Smooth muscle cell (in vitro differentiated cells): ENCODE measurements at regions not wholly inside any gene's neighbourhood (a gene's known extent, or its start where the extent isn't known, plus 50 kb on each side); places are given as distances from the start of the nearest gene placed in this dataset.

Experiments
- DNase-seq: peaks from one replicate; lab custom pipeline; 2025; ENCODE audit not compliant: unreplicated experiment; lab: John Stamatoyannopoulos, UW
- H2AFZ ChIP-seq: fragments of 200-600 bp; sonication (generic); 2 replicates; pipeline ENCODE4 v1.6.0; 2016; ENCODE audit warnings: antibody characterized with exemption, low read depth, mild to moderate bottlenecking
- H3F3A ChIP-seq: fragments of 200-600 bp; sonication (generic); 2 replicates; pipeline ENCODE4 v1.6.0; 2017; ENCODE audit warnings: antibody characterized with exemption, low read depth
- H3K27ac ChIP-seq: fragments of 200-600 bp; sonication (generic); 2 replicates; pipeline ENCODE4 v1.5.1; 2016; ENCODE audit warnings: low read depth, mild to moderate bottlenecking
- H3K27me3 ChIP-seq: fragments of 200-600 bp; sonication (generic); 2 replicates; pipeline ENCODE4 v1.6.1; 2016; ENCODE audit warnings: low read depth, mild to moderate bottlenecking
- H3K36me3 ChIP-seq: fragments of 200-600 bp; sonication (generic); 2 replicates; pipeline ENCODE4 v1.5.1; 2016; ENCODE audit warnings: low read depth
- H3K4me1 ChIP-seq: fragments of 200-600 bp; sonication (generic); 2 replicates; pipeline ENCODE4 v1.5.1; 2016; ENCODE audit warnings: low read depth
- H3K4me2 ChIP-seq: fragments of 200-600 bp; sonication (generic); 2 replicates; pipeline ENCODE4 v1.6.0; 2016; ENCODE audit warnings: mild to moderate bottlenecking
- H3K4me3 ChIP-seq: fragments of 200-600 bp; sonication (generic); 2 replicates; pipeline ENCODE4 v1.5.1; 2016; ENCODE audit warnings: mild to moderate bottlenecking
- H3K79me2 ChIP-seq: fragments of 200-600 bp; sonication (generic); 2 replicates; pipeline ENCODE4 v1.6.0; 2016; ENCODE audit warnings: low read depth, mild to moderate bottlenecking
- H3K9ac ChIP-seq: fragments of 200-600 bp; sonication (generic); 2 replicates; pipeline ENCODE4 v1.6.0; 2016; ENCODE audit warnings: low read depth
- H3K9me3 ChIP-seq: fragments of 200-600 bp; sonication (generic); replicated peaks from 2 replicates; pipeline ENCODE4 v1.5.1; 2016; ENCODE audit warnings: low read depth
- H4K20me1 ChIP-seq: fragments of 200-600 bp; sonication (generic); 2 replicates; pipeline ENCODE4 v1.6.0; 2016; ENCODE audit warnings: low read depth
- CTCF ChIP-seq: fragments of 200-600 bp; sonication (generic); IDR thresholded peaks from 2 replicates; pipeline ENCODE4 v1.5.1; 2017; ENCODE audit warnings: borderline replicate concordance, mild to moderate bottlenecking, antibody characterized with exemption; ENCODE audit not compliant: insufficient read depth, poor library complexity, severe bottlenecking
- WGBS: methylation state at CpG from one replicate; pipeline ENCODE4 v1.1.7; 2016; ENCODE audit warnings: low lambda C conversion rate; 5-methylcytosine and 5-hydroxymethylcytosine counted together

GRCh38 chr16:22618842-22619241 is 108.2 kb downstream of the NPIPB5 start:
- Histone ChIP-seq H3K27me3 (no peaks in the 10 kb centered on the region), H3K36me3 (no peaks in the 10 kb centered on the region), H4K20me1 (no peaks in the 10 kb centered on the region), H3K79me2 (no peaks in the 10 kb centered on the region), H3K27ac (no peak overlapping the region), H3K4me1 (no peaks in the 10 kb centered on the region), H2AFZ (no peak overlapping the region), H3K4me2 (no peak overlapping the region), H3F3A (no peaks in the 10 kb centered on the region), H3K9ac (no peak overlapping the region), H3K9me3 (no peaks in the 10 kb centered on the region), H3K4me3 (no peak overlapping the region)
- no peak for DNase-seq
- 88% methylated on average over 5 of the region's 5 CpGs for WGBS
- TF ChIP-seq CTCF = no peak

GRCh38 chr16:22621586-22622155 is 111.0 kb downstream of the NPIPB5 start:
- H4K20me1 ChIP-seq = no peaks in the 10 kb centered on the region
- no peak for DNase-seq
- no peak overlapping the region for H3K4me2 ChIP-seq
- no peaks in the 10 kb centered on the region for H3K4me1 ChIP-seq
- WGBS = 83% methylated on average over 7 of the region's 7 CpGs
- H3K9me3 ChIP-seq = no peaks in the 10 kb centered on the region
- no peak overlapping the region for H3K27ac ChIP-seq
- TF ChIP-seq CTCF = no peak
- no peaks in the 10 kb centered on the region for H3K36me3 ChIP-seq
- H3F3A ChIP-seq = no peaks in the 10 kb centered on the region
- peaks cover 10% of the 10 kb centered on the region for H3K27me3 ChIP-seq
- no peaks in the 10 kb centered on the region for H3K79me2 ChIP-seq
- H3K4me3 ChIP-seq = no peak overlapping the region
- H3K9ac ChIP-seq = no peak overlapping the region
- no peak overlapping the region for H2AFZ ChIP-seq

- DNase-seq = no peak
- Histone ChIP-seq H3K4me1 (no peaks in the 10 kb centered on the region), H3K9ac (no peak overlapping the region), H3K79me2 (no peaks in the 10 kb centered on the region), H3F3A (no peaks in the 10 kb centered on the region), H3K4me2 (no peak overlapping the region), H3K27ac (no peak overlapping the region), H3K9me3 (no peaks in the 10 kb centered on the region), H3K36me3 (no peaks in the 10 kb centered on the region), H3K27me3 (peaks cover 10% of the 10 kb centered on the region), H3K4me3 (no peak overlapping the region), H4K20me1 (no peaks in the 10 kb centered on the region), H2AFZ (no peak overlapping the region)
- 85% methylated on average over 5 of the region's 5 CpGs for WGBS
- TF ChIP-seq CTCF = no peak
Measured at GRCh38 chr16:22622703-22623102, 112.0 kb downstream of the NPIPB5 start.

- H3K9ac ChIP-seq = no peak overlapping the region
- no peak overlapping the region for H3K4me3 ChIP-seq
- no peaks in the 10 kb centered on the region for H4K20me1 ChIP-seq
- no peak for DNase-seq
- H3K79me2 ChIP-seq = no peaks in the 10 kb centered on the region
- H3K36me3 ChIP-seq = no peaks in the 10 kb centered on the region
- no peak overlapping the region for H2AFZ ChIP-seq
- H3K4me2 ChIP-seq = no peak overlapping the region
- H3K4me1 ChIP-seq = no peaks in the 10 kb centered on the region
- H3K9me3 ChIP-seq = no peaks in the 10 kb centered on the region
- WGBS = 82% methylated on average over 2 of the region's 2 CpGs
- peaks cover 10% of the 10 kb centered on the region for H3K27me3 ChIP-seq
- H3F3A ChIP-seq = no peaks in the 10 kb centered on the region
- TF ChIP-seq CTCF = no peak
- H3K27ac ChIP-seq = no peak overlapping the region
Measured at GRCh38 chr16:22623351-22623781, 112.7 kb downstream of the NPIPB5 start.
